Muscle of leg (tissue), 3 donors: ENCODE measurements at regions not wholly inside any gene's neighbourhood (a gene's known extent, or its start where the extent isn't known, plus 50 kb on each side); places are given as distances from the start of the nearest gene placed in this dataset.

Source experiments
- DNase-seq: peaks from one replicate; pipeline ENCODE4 v3.0.0; 2013
- H3K27ac ChIP-seq: one replicate; pipeline ENCODE4 v1.5.1; 2013; ENCODE audit warnings: mild to moderate bottlenecking, low read length, control low read depth
- H3K27me3 ChIP-seq: one replicate; pipeline ENCODE4 v1.6.1; 2013; ENCODE audit warnings: low read length; ENCODE audit not compliant: control insufficient read depth, insufficient read depth
- H3K36me3 ChIP-seq: one replicate; pipeline ENCODE4 v1.6.1; 2013; ENCODE audit warnings: low read length; ENCODE audit not compliant: control insufficient read depth, insufficient read depth
- H3K4me1 ChIP-seq: one replicate; pipeline ENCODE4 v1.6.1; 2013; ENCODE audit warnings: low read length; ENCODE audit not compliant: control insufficient read depth, insufficient read depth
- H3K4me3 ChIP-seq: one replicate; pipeline ENCODE4 v1.5.1; 2013; ENCODE audit warnings: low read length, control low read depth
- H3K9me3 ChIP-seq: replicated peaks from 2 replicates; pipeline ENCODE4 v1.6.1; 2013; ENCODE audit warnings: low read depth, low read length; ENCODE audit not compliant: control insufficient read depth
- WGBS: methylation state at CpG from one replicate; pipeline ENCODE4 v1.1.5; 2013; ENCODE audit warnings: missing lambda C conversion rate; ENCODE audit not compliant: insufficient coverage; 5-methylcytosine and 5-hydroxymethylcytosine counted together

GRCh38 chr14:29030121-29030520, 263.5 kb downstream of the FOXG1 start:
- no peak overlapping the region for H3K4me3 ChIP-seq
- H3K9me3 ChIP-seq = peaks cover 2% of the 10 kb centered on the region
- no CpG with 5 or more reads among the region's 2 CpGs for WGBS
- DNase-seq = no peak
- H3K27me3 ChIP-seq = no peaks in the 10 kb centered on the region
- H3K4me1 ChIP-seq = no peaks in the 10 kb centered on the region
- no peak overlapping the region for H3K27ac ChIP-seq
- no peaks in the 10 kb centered on the region for H3K36me3 ChIP-seq

DNA sequence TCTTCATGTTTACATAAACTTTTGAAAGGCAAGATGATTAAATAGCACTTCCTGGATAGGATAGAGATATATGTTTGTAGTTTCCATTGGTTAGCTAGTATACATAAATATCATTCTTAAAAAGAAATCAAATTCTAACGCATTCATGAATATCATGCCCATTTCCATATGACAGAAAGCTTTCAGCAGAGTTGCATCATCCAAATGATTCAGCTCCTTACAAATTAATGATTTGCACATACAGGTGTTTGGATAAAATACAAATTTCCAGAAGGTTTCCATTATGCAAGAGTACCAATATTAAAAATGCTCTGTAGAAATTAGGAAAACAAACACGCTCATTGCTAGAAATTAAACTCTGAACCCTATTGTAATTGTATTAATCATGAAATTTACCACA, 264.4 kb downstream of the FOXG1 start:
- no peaks in the 10 kb centered on the region for H3K4me1 ChIP-seq
- WGBS = no CpG with 5 or more reads among the region's 2 CpGs
- no peak overlapping the region for H3K27ac ChIP-seq
- DNase-seq = no peak
- no peaks in the 10 kb centered on the region for H3K36me3 ChIP-seq
- no peak overlapping the region for H3K4me3 ChIP-seq
- peaks cover 2% of the 10 kb centered on the region for H3K9me3 ChIP-seq
- no peaks in the 10 kb centered on the region for H3K27me3 ChIP-seq

- H3K27ac ChIP-seq = peak overlapping the region; percentile 80
- peak; percentile 89 for DNase-seq
- H3K4me1 ChIP-seq = no peaks in the 10 kb centered on the region
- H3K4me3 ChIP-seq = no peak overlapping the region
- H3K9me3 ChIP-seq = no peaks in the 10 kb centered on the region
- 38% methylated on average over 1 of the region's 3 CpGs for WGBS
- no peaks in the 10 kb centered on the region for H3K36me3 ChIP-seq
- H3K27me3 ChIP-seq = no peaks in the 10 kb centered on the region
These were observed 268.5 kb downstream of the FOXG1 start for GRCh38 chr14:29035134-29035533.

DNA sequence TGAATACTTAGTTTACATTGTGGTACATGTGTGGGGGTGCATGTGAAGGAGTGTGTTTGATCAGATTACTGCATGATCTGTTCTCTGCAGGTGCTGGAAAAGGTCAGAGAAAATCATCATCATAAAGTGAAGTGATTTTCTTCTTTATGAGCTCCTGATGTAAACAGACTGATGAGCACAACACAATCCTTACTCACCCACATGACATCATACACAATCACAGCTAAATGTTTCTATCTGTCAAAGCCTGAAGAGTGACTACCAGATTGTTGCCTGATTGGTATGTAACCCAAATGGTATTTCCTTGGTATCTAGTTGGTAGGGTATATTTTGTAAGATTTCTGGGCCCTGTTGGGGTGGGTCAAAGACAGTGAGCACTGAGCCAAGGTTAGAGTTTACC, 270.8 kb downstream of the FOXG1 start:
- Histone ChIP-seq H3K36me3 (no peaks in the 10 kb centered on the region), H3K4me1 (no peaks in the 10 kb centered on the region), H3K27me3 (no peaks in the 10 kb centered on the region), H3K9me3 (no peaks in the 10 kb centered on the region), H3K4me3 (no peak overlapping the region), H3K27ac (no peak overlapping the region)
- no peak for DNase-seq

DNA sequence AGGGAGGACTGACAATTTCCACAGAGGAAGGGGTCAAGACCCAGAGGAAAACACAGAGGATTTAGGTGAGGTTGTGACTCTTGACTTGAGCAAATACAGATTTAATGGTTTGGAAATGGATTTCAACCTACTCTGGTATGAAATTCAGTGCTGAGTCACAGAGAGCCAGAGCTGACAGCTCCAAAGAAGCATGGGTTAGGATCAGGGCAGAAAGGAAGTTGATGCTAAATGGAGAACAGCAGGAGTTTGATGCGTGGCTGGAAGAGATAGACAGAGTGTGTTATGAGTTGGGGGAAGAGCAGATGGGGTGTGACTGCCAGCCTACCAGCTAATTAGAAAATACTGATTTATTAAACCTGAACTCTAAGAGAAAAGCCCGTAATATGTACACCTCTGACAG, 272.6 kb downstream of the FOXG1 start:
- no CpG with 5 or more reads among the region's 2 CpGs for WGBS
- no peak overlapping the region for H3K4me3 ChIP-seq
- no peaks in the 10 kb centered on the region for H3K36me3 ChIP-seq
- H3K9me3 ChIP-seq = no peaks in the 10 kb centered on the region
- no peaks in the 10 kb centered on the region for H3K4me1 ChIP-seq
- no peak for DNase-seq
- H3K27me3 ChIP-seq = no peaks in the 10 kb centered on the region
- H3K27ac ChIP-seq = no peak overlapping the region

- no peak overlapping the region for H3K4me3 ChIP-seq
- no peaks in the 10 kb centered on the region for H3K36me3 ChIP-seq
- no CpG with 5 or more reads among the region's 2 CpGs for WGBS
- H3K27ac ChIP-seq = no peak overlapping the region
- DNase-seq = peak; percentile 51
- H3K9me3 ChIP-seq = no peaks in the 10 kb centered on the region
- no peaks in the 10 kb centered on the region for H3K4me1 ChIP-seq
- H3K27me3 ChIP-seq = no peaks in the 10 kb centered on the region
These were observed 276.0 kb downstream of the FOXG1 start for GRCh38 chr14:29042551-29042950.

DNA sequence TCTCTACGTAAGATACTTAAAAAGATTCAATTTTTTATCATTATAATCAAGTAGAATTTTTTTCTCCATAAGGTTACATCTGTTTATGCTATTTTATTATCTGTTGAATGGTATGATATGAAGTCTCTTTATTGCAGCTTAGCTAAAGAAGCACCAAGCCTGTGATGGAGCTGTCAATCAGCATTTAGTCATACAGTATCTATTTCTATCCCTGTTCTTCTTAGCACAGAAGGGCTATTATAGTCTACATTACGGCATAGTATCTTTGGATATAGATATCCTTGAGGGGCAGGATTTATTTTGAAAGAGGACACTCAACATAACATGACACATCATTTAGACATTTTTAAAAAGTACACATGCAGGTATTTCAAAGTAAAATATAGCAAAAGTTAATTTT, 277.1 kb downstream of the FOXG1 start:
- Histone ChIP-seq H3K27me3 (no peaks in the 10 kb centered on the region), H3K4me3 (no peak overlapping the region), H3K36me3 (no peaks in the 10 kb centered on the region), H3K27ac (no peak overlapping the region), H3K4me1 (no peaks in the 10 kb centered on the region), H3K9me3 (no peaks in the 10 kb centered on the region)
- WGBS = no CpG with 5 or more reads among the region's 2 CpGs
- no peak for DNase-seq

DNA sequence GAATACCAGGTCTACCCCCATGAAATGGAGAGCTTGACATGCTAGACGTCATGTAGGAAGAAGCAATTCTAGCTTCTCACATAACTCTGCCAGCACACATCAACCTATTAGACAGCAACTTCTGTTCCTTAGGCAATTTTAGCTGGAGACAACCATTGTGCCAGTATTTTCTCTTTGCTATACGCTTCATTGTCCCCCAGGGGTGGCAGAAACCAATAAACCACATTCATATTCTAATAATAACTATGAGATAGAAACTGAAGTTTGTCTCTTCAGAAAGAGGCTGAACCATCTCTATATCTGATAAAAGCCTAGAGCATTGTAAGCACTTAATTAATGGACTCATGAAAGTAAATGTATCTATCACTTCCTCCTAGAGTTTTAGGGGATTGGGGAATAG, 278.6 kb downstream of the FOXG1 start:
- Histone ChIP-seq H3K4me3 (no peak overlapping the region), H3K36me3 (no peaks in the 10 kb centered on the region), H3K27ac (no peak overlapping the region), H3K4me1 (no peaks in the 10 kb centered on the region), H3K27me3 (no peaks in the 10 kb centered on the region), H3K9me3 (no peaks in the 10 kb centered on the region)
- no peak for DNase-seq
- WGBS = no CpG with 5 or more reads among the region's 2 CpGs

DNA sequence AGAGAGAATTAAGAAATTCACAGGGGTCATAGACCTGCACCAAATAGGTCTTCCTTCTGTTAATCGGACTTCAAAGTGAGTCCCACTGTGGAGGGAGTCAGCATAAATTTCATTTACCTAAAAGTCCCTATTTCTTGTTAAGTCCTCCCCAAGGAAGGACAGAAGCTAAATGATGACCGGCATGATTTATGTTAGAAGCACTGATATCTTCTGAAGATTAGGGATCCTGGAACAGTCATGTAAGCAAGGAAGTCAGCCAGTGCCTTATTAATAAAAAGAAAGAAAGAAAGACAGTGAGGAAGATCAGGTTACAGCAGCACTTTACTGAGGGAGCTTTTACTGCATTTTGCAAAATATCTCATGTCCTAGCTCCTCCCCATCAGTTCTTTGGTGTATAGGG, 287.5 kb downstream of the FOXG1 start:
- Histone ChIP-seq H3K4me1 (no peaks in the 10 kb centered on the region), H3K36me3 (no peaks in the 10 kb centered on the region), H3K27ac (no peak overlapping the region), H3K4me3 (no peak overlapping the region), H3K9me3 (peaks cover 6% of the 10 kb centered on the region), H3K27me3 (no peaks in the 10 kb centered on the region)
- WGBS = 60% methylated on average over 1 of the region's 2 CpGs
- no peak for DNase-seq

GRCh38 chr14:29056041-29056566, 289.5 kb downstream of the FOXG1 start:
- Histone ChIP-seq H3K36me3 (no peaks in the 10 kb centered on the region), H3K4me3 (no peak overlapping the region), H3K4me1 (no peaks in the 10 kb centered on the region), H3K27ac (no peak overlapping the region), H3K9me3 (peaks cover under 1% of the 10 kb centered on the region), H3K27me3 (no peaks in the 10 kb centered on the region)
- no CpG with 5 or more reads among the region's 6 CpGs for WGBS
- no peak for DNase-seq

DNA sequence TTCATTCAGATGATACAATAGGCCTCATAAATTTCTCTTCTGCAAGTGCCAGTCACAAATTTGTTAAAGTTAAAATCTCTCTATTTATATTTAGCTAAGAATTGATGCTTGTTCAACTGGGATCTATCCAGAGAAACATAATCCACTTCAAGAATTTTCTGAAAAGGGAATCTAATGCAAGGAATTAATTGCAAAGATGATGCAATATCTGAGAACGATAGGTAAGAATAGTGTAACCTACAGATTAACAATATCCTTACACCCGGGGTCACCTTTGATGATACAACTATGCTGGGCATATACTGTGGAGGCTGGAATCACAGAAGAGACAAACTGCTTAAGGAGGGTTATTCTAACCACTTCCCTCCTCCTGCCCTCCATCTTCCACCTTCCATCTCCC, 295.1 kb downstream of the FOXG1 start:
- H3K4me1 ChIP-seq = no peaks in the 10 kb centered on the region
- no peaks in the 10 kb centered on the region for H3K27me3 ChIP-seq
- no peaks in the 10 kb centered on the region for H3K36me3 ChIP-seq
- no peak overlapping the region for H3K27ac ChIP-seq
- no CpG with 5 or more reads among the region's 2 CpGs for WGBS
- H3K4me3 ChIP-seq = no peak overlapping the region
- no peak for DNase-seq
- no peaks in the 10 kb centered on the region for H3K9me3 ChIP-seq
